A673 (cell line): ENCODE measurements at regions not wholly inside any gene's neighbourhood (a gene's known extent, or its start where the extent isn't known, plus 50 kb on each side); places are given as distances from the start of the nearest gene placed in this dataset.

ENCODE experiments used
- CTCF ChIP-seq: fragments of 300-800, 200-600 bp; sonication (generic); conservative IDR thresholded peaks from 2 replicates; pipeline ENCODE4 v1.5.1; 2017; ENCODE audit warnings: low read depth, mild to moderate bottlenecking, antibody characterized with exemption, low read length, moderate library complexity, mixed read lengths
- EZH2 ChIP-seq: fragments of 200-600 bp; sonication (generic); IDR thresholded peaks from 2 replicates; pipeline ENCODE4 v1.6.1; 2017; ENCODE audit warnings: borderline replicate concordance, low read depth, mild to moderate bottlenecking, mixed read lengths, antibody characterized with exemption, low read length; ENCODE audit not compliant: poor library complexity, severe bottlenecking

- no peak for TF ChIP-seq CTCF
- TF ChIP-seq EZH2, result no peak
These were observed 147.7 kb downstream of the CD47 start for GRCh38 chr3:107942951-107943749.
